Retinal pigment epithelial cell (primary cell): ENCODE measurements at regions not wholly inside any gene's neighbourhood (a gene's known extent, or its start where the extent isn't known, plus 50 kb on each side); places are given as distances from the start of the nearest gene placed in this dataset.
"Not testable (repeated sequence)": the region's sequence is repeated elsewhere in the genome, so short reads cannot be mapped to it uniquely, and the experiment has no call there.

Experiments used
- DNase-seq: peaks from one replicate; pipeline ENCODE4 v3.0.0-alpha.2; 2010; ENCODE audit warnings: low read depth
- H3K4me3 ChIP-seq: 2 replicates; pipeline ENCODE4 v1.5.1; 2011; ENCODE audit warnings: mild to moderate bottlenecking, low read length, control low read depth, moderate library complexity
- CTCF ChIP-seq: conservative IDR thresholded peaks from 2 replicates; pipeline ENCODE4 v1.5.1; 2011; ENCODE audit warnings: low read depth, low read length, control low read depth, inconsistent platforms

- H3K4me3 ChIP-seq, DNase-seq: not testable (repeated sequence)
Observed at GRCh38 chr9:63912451-63912850, 1372.6 kb downstream of the FOXD4L5 start.

- DNase-seq, result not testable (repeated sequence)
Observed at GRCh38 chr9:63909076-63909475, 1375.9 kb downstream of the FOXD4L5 start.

GRCh38 chr9:63899637-63900190 is 1385.3 kb downstream of the FOXD4L5 start:
- H3K4me3 ChIP-seq, DNase-seq: not testable (repeated sequence)

More at GRCh38 chr9:63909076-63909475, 1375.9 kb downstream of the FOXD4L5 start:
- not testable (repeated sequence) for H3K4me3 ChIP-seq

DNA sequence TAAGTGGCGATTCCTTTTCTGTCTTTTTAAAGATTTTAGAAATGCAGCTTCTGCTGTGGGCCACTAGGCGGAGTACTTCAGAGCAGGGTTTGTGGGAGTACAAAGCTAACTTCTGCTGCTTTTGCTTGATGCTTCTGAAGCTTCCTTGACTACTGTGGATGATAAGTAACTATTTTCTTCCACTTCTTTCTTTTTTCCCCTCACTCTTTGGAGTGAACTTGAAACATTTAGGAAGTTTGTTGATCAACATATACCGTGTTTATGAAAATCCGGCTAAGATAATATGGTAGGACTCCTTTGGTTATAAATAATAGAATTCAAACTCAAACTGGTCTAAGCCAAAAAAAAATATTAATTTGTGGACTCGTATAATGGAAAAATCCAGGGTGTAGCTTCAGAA is 1403.6 kb downstream of the FOXD4L5 start:
- H3K4me3 ChIP-seq, DNase-seq: not testable (repeated sequence)

DNA sequence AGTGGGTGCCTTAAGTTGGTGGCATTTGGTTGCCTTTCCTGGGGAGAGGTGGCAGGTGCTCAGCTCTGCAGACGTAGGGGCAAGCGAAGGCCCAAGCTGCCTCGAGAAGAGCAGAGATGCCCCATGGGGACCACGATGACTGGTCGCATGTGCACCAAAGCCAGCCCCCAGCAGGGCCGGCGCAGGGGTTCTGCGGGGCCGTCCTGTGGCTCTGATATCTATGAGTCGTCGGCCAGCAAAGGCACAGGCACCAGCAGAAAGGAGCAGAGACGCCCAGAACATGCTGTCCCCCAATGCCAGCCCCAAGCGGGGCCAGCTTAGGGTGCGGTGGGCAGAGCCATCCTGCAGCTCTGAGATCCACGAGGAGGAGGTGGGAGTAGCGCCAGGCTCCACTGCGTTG is 1408.6 kb downstream of the FOXD4L5 start:
- DNase-seq, H3K4me3 ChIP-seq: not testable (repeated sequence)

DNA sequence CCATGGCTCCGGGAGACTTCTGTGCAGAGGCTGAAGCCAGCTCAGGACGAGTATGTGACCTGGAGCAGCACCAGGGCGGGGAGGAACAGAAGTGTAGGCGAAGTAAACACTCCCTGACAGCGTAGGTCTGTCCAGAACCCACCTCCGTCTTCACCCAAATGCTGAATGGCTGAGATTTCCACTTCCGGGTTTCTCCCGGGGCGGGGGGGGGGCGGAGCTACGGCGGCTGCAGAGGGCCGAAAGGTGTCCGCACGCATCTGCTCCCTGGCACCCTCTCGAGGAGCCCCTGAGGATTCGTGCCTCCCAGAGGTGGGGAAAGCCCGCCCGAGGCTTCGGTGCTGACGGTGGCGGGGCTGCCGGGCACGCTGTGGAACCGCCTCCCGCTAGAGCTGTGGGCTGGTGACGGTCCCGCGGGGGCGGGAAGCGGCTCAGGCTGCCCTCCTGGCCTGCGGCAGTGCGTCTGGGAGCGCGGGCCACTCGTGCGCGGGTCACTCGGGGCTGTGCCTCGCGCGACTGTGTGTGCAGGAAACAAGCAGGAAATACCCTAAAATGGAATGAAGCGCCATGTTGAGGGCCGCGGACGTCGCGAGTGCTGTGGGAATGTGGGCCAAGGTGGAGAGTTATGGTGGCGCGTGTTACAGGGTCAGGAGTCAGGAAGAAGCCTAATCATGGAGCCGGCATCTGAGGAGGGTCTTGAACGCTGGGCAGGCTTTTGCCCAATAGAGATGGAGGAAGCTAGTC is 1425.4 kb downstream of the FOXD4L5 start:
- DNase-seq, result no peak
- no peak overlapping the region for H3K4me3 ChIP-seq
- no peak for TF ChIP-seq CTCF

GRCh38 chr9:63859090-63859474 is 1425.9 kb downstream of the FOXD4L5 start:
- H3K4me3 ChIP-seq, DNase-seq: not testable (repeated sequence)

GRCh38 chr9:63853140-63853751 is 1431.8 kb downstream of the FOXD4L5 start:
- not testable (repeated sequence) for DNase-seq, H3K4me3 ChIP-seq

DNA sequence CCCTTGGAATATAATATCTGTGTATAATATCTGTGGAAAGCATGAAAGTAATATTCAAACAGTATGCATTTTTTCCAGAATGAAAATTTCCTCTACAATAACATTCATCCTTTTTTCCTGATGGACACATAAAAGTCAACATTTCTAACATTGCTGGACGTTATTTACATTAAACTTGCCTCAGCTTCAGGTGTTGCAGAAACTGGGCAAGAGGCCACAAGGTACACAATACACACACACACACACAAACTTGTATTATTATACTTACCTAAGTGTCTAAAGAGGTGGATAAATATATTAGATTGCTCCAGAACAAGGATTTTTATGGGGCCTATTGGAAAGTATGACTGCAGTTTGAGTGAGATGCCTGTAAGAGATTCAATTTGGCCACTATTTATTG is 1460.2 kb downstream of the FOXD4L5 start:
- not testable (repeated sequence) for DNase-seq, H3K4me3 ChIP-seq

GRCh38 chr9:63823375-63824201 is 1461.4 kb downstream of the FOXD4L5 start:
- not testable (repeated sequence) for H3K4me3 ChIP-seq, DNase-seq

GRCh38 chr9:63822615-63823374 is 1462.2 kb downstream of the FOXD4L5 start:
- H3K4me3 ChIP-seq, DNase-seq: not testable (repeated sequence)

GRCh38 chr9:63821293-63821692 is 1463.7 kb downstream of the FOXD4L5 start:
- not testable (repeated sequence) for DNase-seq, H3K4me3 ChIP-seq

DNA sequence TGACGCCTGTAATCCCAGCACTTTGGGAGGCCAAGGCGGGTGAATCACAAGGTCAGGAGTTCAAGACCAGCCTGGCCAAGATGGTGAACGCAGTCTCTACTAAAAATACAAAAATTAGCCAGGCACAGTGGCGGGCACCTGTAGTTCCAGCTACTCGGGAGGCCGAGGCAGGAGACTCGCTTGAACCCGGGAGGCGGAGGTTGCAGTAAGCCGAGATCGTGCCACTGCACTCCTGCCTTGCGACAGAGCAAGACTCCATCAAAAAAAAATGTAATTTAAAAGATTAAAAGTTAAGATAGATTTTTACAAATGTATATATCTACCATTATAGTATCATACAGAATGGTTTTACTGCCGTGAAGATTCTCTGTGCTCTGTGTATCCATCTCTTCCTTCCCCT is 1464.1 kb downstream of the FOXD4L5 start:
- DNase-seq, H3K4me3 ChIP-seq: not testable (repeated sequence)

DNA sequence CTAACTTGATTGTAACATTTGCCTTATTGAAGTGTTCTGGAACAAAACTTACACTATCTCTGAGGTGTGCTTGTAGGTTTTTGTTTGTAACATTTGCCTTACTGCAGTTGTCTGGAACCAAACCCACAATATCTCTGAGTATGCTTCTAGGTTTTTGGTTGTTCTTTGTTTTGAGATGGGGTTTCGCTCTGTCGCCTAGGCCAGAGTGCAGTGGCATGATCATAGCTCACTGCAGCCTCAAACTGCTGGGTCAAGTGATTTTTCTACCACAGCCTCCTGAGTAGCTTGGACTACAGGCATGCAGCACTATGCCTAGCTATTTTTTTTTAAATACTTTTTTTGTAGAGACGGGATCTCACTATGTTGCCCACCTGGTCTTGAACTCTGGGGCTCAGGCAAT is 1464.6 kb downstream of the FOXD4L5 start:
- not testable (repeated sequence) for H3K4me3 ChIP-seq, DNase-seq
